GM03348 (cell line): ENCODE measurements at regions not wholly inside any gene's neighbourhood (a gene's known extent, or its start where the extent isn't known, plus 50 kb on each side); places are given as distances from the start of the nearest gene placed in this dataset.
"Not testable (repeated sequence)": the region's sequence is repeated elsewhere in the genome, so short reads cannot be mapped to it uniquely, and the experiment has no call there.

Experiments
- DNase-seq: peaks from one replicate; pipeline ENCODE4 v3.0.0; 2012; ENCODE audit warnings: low spot score

DNA sequence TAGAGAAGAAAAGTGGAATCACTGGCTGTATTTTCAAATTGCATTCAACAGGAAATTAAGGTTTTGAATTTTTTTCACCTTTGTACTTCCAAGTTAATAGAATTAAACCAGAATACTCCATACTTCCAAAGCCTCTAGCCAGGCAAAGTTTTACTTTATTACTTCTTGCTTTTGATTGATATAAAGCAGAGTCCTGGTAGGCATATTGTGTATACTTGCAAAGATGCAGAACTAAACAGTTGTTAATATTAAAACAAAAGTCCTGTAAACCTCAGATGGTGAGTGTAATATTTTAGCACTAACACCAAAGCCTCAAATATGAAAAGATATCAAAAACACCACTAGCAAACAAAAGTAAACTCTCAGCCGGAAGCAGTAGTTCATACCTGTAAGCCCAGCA is 107.2 kb upstream of the C2CD4B start:
- no peak for DNase-seq

DNA sequence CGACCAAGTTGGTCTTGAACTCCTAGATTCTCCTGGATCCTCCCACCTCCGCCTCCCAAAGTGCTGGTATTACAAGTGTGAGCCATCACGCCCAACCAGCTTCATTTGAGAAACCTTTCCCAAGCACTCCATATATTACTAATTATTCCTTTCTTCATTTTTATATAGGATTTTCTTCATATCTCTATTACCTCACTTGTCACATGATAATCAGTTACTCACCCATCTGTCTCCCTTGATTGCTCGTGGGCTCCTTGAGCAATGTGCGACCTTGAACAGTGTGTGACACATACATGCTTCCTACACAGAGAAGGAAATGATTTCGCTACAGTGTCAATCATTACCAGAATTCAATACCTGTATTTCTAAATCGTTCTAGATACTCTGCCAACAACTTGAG is 110.7 kb upstream of the C2CD4B start:
- DNase-seq = no peak

DNA sequence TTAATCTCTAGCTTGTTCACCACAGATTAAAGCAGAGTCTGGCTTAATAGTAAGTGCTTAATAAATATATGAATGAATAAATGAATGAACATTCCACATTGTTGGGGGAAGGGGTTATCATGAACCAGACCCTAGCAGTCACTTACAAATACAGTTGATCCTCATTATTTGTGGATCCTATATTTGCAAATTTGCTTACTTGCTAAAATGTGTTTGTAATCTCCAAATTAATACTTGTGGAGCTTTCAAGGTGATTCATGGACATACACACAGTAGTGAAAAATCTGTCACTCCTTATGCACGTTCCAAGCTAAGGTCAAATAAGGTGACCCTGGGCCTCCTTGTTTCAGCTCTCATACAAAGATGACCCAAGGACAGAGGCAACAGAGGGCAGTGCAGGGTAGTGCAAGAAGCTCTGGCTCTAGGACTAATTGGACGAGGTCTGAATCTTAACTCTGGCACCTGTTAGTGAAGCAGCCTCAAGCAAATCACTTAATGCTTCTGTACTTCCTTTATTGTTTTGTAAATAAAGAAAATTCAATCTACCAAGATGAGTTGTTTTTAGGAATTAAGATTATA is 112.8 kb upstream of the C2CD4B start:
- no peak for DNase-seq

DNA sequence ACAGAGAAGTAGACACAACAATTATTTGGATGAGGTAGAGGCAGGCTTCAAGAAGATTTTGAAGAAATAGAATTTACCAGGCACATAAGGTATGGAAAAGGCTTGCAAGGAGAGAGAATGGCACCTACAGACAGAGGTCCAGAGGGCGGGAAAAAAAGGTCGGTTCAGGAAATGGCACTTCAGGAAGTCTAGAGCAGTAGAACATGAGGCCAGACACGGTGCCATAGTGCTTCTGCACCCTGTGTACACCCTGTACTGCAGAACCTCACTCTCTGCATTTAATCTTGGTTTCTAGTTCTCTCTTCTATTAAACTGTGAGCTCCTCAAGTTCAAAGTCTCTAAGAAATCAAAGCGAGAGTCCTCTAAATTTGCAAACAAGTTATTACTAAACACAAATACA is 113.4 kb upstream of the C2CD4B start:
- DNase-seq = no peak

DNA sequence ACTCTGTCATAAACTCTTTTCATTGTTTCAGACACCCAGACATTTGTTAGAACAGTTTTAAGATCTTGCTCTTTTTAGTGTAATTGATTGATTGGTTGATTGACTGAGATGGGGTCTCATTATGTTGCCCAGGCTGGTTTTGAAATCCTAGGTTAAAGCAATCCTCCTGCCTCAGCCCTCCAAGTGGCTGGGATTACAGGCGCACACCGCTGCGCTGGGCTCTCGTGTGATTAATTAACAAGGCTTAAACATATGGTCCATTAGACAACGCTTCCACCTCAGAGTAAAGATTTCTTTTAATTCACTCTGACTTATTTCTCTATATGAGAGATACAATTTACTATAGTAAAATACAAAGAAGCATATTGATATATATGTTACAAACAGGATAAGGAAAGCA is 114.0 kb upstream of the C2CD4B start:
- no peak for DNase-seq

DNA sequence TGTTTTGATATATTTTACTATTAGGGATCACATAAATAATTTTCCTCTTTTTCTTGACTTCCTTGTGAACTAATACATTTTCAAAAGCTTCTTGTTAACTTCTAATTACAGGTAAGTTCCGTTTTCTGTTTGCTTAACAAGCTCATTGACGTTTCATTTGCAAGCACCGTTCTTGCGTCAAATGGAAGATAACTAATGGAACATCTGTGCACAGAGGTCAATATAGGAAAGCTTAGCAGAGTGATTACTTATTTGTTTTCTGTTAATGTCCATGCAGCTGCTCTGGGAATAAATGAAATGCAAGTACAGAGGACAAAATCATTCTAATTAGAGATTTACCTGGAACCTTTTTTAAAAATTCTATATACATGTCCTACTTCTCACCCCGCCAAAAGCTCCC is 115.5 kb upstream of the C2CD4B start:
- no peak for DNase-seq

DNA sequence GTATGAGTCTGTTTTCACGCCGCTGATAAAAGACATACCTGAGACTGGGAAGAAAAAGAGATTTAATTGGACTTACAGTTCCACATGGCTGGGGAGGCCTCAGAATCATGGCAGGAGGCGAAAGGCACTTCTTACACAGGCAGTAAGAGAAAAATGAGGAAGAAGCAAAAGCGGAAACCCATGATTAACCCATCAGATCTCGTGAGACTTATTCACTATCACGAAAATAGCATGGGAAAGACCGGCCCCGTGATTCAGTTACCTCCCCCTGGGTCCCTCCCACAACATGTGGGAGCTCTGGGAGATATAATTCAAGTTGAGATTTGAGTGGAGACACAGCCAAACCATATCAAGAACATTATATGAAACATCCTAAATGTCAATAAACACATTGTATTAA is 116.7 kb upstream of the C2CD4B start:
- not testable (repeated sequence) for DNase-seq

DNA sequence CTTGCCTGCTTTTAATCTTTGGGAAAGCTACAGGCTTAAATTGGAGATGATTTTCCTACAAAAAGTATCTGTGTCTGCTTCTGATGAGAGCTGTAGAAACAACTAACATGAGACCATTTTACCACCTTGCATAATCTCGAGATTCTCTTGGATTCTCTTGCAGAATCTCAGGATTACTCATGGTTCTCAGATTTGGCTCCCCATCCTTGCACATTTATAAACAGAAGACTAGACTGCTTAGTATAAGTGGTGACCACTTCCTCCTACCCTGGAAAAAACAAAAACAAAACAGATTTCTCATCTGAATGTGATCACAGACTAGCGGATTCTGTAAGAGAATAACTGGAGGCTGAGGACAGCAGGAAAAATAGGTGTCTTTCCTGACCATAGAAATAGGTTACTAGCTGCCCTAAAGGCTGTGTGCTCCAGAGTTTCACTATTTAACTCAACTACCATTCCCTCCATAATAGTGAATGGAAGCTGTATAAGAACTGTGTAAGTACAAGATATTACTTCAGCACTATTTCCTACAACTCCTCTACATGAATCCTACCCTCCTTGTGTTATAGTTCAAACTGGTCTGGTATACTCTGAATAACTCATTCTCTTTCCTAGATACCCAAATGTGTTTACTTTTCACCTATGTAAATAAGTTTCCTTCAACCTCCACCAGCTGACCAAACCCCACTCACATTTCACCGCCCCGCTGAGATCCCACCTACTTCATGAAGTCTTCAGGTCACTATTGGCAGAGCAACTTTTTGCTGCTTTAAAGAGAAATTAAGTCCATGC is 122.2 kb upstream of the C2CD4B start:
- no peak for DNase-seq

DNA sequence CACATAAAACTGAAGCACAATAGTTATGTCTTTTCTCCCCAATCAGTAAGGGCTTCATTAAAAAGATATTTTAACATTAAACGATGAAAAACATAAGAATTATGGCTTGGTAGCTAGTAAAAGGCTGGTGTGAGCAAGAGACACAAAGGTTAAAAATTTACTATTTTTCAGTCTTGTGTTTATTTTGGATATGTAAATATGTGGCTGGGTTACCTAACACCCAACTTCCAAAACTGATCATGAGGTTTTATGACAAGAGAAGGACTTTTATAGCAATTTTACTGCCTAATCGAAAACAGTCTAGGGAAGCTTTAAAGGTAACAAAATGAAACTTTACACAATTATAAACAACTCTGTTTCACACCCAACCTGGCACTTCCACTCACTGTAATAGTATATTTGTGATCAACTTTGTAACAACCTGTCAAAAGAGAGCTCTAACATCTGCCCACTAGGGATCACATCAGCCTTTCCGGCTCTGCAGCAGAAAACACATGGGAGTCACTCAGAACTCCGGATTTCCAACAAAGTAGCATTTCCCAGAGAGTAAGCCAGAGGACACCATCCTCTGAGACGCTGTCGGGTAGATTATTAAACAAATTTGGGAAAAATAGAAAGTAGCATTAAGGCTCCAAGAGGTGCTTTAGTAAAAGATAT is 123.4 kb upstream of the C2CD4B start:
- DNase-seq = no peak

DNA sequence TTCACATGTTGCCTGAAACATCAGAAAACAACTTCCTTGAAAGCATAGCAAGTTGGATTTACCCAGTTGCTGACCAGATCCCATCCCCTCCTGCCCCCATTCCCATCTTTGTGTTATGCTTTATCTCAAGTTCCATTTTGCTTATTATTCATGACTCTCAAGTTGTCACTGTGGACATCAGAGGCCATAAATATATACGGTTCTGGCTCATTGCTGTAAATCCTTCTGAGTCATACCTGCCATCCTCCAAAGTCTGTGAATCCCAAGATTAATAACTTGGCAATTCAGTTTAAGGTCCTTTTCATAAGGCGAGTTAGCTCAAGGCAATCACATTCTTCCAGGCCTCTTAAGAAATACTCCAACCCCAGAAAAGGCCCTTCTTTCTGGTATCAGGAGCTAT is 126.2 kb upstream of the C2CD4B start:
- DNase-seq = no peak

DNA sequence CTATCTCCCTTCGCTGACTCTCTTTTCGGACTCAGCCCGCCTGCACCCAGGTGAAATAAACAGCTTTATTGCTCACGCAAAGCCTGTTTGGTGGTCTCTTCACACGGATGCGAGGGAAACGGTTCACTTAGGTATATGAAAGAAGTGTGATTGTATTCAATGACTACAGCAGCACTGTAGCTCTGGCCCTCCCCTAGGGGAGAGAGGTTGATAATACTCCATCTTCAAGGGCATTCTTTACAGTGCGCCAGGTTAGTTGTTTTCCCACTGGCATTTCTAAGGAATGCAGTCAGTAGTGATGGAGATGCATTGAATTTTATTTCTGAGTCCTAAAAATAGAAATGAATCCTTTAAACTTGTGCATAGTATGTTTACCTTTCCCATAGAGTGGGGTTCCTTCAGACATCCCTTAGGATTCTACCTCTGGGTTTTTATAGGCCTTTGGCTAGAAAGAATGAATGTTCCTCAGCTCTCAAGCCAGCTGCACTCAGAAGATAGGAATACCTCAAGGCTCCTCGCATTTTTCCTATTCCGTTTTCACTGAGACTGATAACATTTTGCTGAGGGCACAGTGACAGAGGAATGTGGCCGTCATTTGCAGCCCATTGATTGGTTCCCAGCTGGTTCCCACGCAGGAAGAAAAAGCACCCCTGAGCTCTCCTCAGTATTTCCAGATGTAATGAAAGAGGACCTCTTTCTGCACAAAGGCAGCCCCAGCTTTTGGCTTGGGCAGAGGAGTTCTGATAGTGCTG is 131.8 kb upstream of the C2CD4B start:
- DNase-seq = no peak

DNA sequence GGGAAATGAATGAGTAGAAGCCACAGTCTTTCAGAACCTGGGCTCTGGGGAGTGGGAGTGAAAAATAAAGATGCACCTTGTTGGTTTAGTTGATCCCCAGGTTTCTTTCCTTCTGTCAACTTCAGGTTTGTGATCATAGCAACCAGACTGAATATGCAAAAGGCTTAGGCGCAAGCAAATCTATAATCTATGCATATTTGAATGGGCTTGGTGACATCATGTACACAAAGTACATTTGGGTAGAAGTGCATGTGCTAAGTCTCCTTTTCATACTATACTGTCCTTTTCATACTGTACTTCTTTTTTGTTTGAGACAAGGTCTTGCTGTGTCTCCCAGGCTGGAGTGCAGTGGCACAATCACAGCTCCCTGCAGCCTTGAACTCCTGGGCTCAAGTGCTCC is 132.4 kb upstream of the C2CD4B start:
- no peak for DNase-seq

DNA sequence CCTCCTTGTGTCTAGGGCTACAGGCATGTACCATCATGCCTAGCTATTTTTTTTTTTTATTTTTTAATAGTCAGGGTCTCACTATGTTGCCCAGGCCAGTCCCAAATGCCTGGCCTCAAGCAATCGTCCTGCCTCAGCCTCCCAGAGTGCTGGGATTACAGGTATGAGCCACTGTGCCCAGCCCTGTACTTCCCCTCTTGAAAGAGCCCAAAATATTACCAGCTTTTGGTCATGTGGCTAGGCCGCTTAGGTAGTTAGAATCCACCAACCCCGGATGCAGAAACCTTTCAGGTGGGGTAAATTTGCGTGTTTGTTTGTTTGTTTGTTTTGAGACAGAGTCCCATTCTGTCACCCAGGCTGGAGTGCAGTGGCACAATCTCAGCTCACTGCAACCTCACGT is 132.8 kb upstream of the C2CD4B start:
- no peak for DNase-seq

DNA sequence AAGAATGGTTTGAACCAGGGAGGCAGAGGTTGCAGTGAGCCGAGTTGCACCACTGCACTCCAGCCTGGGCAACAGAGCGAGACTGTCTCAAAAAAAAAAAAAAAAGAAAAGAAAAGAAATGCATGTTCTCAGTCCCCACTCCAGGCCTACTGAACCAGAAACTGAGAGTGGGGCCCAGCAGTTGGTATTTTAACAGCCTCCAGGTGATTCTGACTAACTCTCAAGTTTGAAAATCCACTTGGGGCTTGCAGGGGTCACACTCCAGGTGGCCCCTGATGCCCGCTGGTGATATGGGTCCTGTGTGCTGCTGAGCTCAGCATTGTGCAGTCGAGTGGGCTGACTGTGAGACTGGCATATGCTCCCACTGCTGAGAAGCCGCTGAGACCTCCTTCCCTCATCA is 133.7 kb upstream of the C2CD4B start:
- DNase-seq = no peak

DNA sequence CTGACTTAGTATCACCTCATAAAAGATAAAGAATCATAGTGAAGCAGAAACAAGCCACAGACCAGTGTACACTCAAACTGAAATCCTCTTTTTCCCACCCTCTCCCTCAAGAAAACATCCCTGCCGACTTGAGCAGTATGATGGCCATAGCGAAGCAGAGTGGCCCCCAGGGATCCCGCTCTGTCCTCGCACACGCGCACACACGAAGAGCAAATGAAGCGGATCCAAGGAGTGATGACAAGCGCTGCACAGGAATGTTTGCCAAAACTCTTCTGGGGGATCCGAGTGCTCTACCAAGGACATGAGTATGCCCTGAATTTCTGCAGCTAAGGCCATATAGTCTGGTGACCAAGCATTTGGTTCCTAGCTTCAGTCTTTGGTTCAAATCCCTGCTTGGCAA is 134.5 kb upstream of the C2CD4B start:
- DNase-seq = no peak

DNA sequence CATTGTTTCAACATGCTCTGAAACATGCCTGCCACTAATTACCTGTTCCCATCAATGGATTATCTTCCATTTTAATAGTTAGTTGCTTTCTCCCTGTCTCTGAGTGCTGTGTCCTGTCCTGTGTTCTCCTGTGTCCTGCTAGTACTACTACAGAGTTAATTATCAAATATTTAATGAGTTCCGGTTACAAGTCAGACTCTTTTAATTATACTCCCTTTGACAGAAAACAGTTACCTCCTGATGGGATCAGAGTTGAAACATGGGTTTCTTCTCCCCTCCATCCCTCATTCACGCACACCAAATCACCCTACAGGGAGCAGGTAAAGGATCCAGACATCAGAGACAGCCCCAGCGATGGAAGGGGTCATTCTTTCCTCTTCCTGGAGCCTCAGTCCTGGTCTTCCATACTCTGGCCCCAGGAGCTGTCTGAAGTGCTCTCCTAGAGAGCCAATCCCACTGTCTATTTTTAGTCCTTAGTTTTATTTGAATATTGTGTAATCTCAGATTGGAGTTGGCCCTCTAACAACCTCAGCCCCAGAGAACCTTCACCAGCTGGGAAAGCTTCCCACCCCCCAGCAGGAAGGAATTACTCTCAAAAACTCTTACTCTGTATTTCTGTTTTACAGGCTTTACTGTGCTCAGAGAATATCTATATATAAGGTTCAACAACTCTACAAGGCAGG is 137.0 kb upstream of the C2CD4B start:
- peak; percentile 45 for DNase-seq

DNA sequence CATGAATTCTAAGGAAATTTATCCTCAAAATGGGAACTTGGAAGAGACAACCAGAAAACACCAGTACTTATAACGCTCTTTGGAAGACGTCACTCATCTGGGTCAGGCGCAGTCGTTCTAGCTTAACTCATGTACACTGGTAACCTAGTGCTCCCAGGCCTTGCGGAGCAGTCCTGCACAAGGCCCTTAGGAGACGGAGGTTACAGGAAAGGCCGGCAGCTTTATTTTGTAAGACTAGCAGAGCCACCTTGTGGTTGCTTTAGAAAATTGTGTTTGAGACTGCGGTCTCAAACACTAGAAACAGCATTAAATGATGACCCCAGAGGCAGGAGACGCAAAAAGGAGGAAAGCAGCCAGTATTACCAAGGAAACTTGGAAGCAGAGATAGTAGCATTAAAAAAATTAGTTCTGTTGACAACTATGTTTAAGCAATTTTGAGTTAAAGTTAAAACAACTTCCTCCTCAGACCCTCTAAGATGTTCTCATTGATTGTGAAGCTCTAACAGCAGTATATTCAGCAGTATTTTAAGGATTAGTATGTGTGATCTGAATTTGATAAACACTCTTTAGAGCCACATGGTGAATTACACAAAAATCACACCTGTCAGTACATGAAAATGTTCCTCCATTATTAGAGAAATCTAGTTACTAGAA is 141.9 kb upstream of the C2CD4B start:
- peak; percentile 83 for DNase-seq

DNA sequence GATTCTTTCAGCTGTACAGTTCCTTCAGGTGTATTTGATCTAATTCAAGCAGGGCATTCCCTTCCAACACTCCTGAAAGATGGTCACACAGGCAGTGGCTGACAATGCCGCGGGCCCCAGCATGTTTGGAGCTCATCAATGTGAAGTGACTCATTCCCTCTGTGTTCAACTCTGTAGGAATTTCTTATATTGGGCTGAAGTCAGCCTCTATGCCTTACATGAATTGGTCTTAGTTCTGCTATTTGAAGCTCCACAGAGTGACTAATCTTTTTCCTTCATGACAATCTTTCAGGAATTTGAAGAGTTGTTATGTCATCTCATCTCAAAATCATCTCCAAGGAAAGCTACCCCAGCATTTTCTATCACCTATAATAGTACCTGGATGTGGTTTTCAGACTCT is 142.5 kb upstream of the C2CD4B start:
- DNase-seq = peak; percentile 69

DNA sequence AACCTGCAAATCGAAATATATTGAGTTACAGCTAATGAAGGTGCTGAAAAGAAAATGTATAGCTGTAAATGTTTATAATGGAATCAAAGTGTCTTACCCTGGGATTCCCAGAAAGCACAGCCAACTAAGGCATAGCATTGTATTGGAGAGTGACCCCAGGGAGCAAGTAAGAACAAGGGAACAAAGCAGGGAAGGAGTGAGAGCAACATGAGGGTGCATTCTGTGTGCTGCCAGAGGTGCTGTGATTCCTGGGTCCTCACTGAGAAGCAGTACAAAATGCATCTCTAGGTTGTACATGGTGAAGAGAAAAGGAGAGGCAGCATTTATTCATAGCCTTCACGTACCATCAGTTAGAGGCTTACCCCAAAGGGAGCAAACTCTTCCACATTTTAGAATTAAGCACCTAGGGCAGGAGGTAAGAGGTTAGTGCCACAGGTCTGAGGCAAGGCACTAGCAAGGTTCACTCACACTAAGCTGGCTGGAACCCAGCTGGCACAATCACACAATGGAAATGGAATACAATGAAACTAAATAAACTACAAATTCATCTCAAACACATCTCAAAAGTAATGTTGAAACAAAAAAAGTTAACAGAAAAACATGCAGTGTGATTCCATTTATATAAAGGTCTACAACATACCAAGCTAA is 151.5 kb upstream of the C2CD4B start:
- DNase-seq = no peak

DNA sequence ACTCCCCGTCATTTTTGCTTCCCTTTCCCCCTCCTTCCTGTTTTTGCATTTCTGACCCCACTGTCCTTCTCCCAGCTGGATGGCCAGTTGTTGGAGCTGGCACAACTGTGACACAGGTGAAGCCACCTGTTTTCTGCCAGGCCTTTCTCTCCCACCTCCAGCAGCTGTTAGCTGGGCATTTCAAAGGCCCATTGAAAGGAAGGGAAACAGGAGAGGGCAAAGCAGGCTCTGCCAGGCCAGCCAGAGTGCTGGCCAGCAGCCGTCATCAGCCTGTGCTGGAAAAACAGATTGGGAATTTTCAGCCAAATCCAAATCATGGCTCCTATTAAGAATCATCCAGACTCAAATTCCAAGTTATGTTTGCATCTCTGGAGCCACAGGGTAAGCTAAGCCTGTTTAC is 155.2 kb upstream of the C2CD4B start:
- no peak for DNase-seq

DNA sequence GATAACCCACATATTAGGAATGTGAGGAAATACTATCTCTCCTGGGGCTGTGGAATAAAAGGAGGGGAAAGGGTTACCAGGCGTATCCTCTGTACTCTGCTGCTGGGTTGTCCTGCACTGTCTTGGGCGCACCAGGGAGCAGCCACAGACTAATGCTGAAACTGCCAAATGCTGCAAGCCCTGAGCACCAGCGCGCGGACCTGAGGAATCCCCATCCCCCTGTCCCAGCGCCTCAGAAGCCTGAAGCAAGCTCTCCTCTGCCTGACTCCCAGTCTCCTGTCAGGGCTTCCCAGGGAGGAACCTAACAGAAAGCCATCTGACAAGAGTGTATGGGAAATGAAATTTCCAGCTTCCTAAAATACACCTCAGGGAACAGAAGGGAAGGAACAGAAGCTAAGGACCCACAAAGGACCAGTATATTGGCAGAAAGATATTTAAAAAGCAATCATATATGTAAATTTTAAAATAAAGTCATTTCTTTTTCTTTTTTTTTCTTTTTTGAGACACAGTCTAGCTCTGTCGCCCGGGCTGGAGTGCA is 158.3 kb upstream of the C2CD4B start:
- no peak for DNase-seq
